PC-3 (cell line): ENCODE measurements at regions not wholly inside any gene's neighbourhood (a gene's known extent, or its start where the extent isn't known, plus 50 kb on each side); places are given as distances from the start of the nearest gene placed in this dataset.

Experiments used
- EZH2 ChIP-seq: fragments of 300-600 bp; sonication (generic); IDR thresholded peaks from one replicate; pipeline ENCODE4 v1.6.1; 2017; ENCODE audit warnings: antibody characterized with exemption, mild to moderate bottlenecking, low read length; ENCODE audit not compliant: unreplicated experiment
- EZH2phosphoT487 ChIP-seq: fragments of 300-600 bp; sonication (generic); IDR thresholded peaks from 2 replicates; pipeline ENCODE4 v1.6.1; 2018; ENCODE audit warnings: mild to moderate bottlenecking, antibody characterized with exemption, low read length, borderline replicate concordance
- TF ChIP-seq, protein P1 (sequence below): fragments of 300-600 bp; sonication (generic); conservative IDR thresholded peaks from 2 replicates; pipeline ENCODE4 v1.5.1; 2017; ENCODE audit warnings: antibody characterized with exemption, low read depth, mild to moderate bottlenecking, low read length

DNA sequence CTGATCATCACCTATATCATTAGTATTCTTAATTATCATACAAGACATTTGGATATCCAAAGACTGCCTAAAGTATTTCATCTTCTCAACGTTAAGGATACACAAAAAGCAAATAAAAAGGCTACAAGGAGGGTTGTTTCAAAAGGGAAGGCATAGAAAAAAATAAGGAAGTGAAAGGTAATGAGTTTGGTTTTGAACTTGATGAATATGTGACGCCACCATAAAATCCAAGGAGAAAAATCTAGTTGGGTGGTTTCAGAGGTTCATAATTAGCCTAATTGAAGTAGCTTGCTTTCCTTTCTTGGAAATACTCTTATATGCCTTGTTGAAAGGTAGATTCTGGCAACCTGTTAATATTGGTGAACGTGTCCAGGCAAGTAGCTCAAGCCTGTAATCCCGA is 96.1 kb upstream of the SGCD start:
- TF ChIP-seq, protein P1, sequence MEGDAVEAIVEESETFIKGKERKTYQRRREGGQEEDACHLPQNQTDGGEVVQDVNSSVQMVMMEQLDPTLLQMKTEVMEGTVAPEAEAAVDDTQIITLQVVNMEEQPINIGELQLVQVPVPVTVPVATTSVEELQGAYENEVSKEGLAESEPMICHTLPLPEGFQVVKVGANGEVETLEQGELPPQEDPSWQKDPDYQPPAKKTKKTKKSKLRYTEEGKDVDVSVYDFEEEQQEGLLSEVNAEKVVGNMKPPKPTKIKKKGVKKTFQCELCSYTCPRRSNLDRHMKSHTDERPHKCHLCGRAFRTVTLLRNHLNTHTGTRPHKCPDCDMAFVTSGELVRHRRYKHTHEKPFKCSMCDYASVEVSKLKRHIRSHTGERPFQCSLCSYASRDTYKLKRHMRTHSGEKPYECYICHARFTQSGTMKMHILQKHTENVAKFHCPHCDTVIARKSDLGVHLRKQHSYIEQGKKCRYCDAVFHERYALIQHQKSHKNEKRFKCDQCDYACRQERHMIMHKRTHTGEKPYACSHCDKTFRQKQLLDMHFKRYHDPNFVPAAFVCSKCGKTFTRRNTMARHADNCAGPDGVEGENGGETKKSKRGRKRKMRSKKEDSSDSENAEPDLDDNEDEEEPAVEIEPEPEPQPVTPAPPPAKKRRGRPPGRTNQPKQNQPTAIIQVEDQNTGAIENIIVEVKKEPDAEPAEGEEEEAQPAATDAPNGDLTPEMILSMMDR, result no peak
- TF ChIP-seq EZH2phosphoT487 (no peak), EZH2 (no peak)
